Glomerular endothelial cell (primary cell): ENCODE measurements at regions not wholly inside any gene's neighbourhood (a gene's known extent, or its start where the extent isn't known, plus 50 kb on each side); places are given as distances from the start of the nearest gene placed in this dataset.
"Not testable (repeated sequence)": the region's sequence is repeated elsewhere in the genome, so short reads cannot be mapped to it uniquely, and the experiment has no call there.

Experiments used
- DNase-seq: peaks from one replicate; pipeline ENCODE4 v3.0.0-alpha.2; 2011; ENCODE audit warnings: low read depth, low spot score; ENCODE audit errors: extremely low read depth

GRCh38 chr16:7278636-7279035 lies 54.0 kb upstream of the RBFOX1 start:
- DNase-seq = no peak

GRCh38 chr16:7272567-7273158 lies 60.0 kb upstream of the RBFOX1 start:
- DNase-seq = no peak

GRCh38 chr16:7271486-7271885 lies 61.2 kb upstream of the RBFOX1 start:
- DNase-seq = no peak

- DNase-seq = no peak
Measured at GRCh38 chr16:7270823-7271222, 61.8 kb upstream of the RBFOX1 start.

- no peak for DNase-seq
Measured at GRCh38 chr16:7270006-7270405, 62.6 kb upstream of the RBFOX1 start.

- DNase-seq = no peak
Measured at GRCh38 chr16:7268182-7268581, 64.5 kb upstream of the RBFOX1 start.

- no peak for DNase-seq
Measured at GRCh38 chr16:7257016-7257415, 75.6 kb upstream of the RBFOX1 start.

GRCh38 chr16:7246578-7246977 lies 86.1 kb upstream of the RBFOX1 start:
- DNase-seq = no peak

GRCh38 chr16:7239547-7239946 lies 93.1 kb upstream of the RBFOX1 start:
- no peak for DNase-seq

GRCh38 chr16:7236824-7237410 lies 95.7 kb upstream of the RBFOX1 start:
- DNase-seq = no peak

- no peak for DNase-seq
Measured at GRCh38 chr16:7233975-7234374, 98.7 kb upstream of the RBFOX1 start.

- DNase-seq = no peak
Measured at GRCh38 chr16:7231762-7232161, 100.9 kb upstream of the RBFOX1 start.

- DNase-seq = not testable (repeated sequence)
Measured at GRCh38 chr16:7229433-7230218, 103.0 kb upstream of the RBFOX1 start.

GRCh38 chr16:7227229-7227721 lies 105.4 kb upstream of the RBFOX1 start:
- no peak for DNase-seq

- DNase-seq = no peak
Measured at GRCh38 chr16:7221157-7221556, 111.5 kb upstream of the RBFOX1 start.

- DNase-seq = no peak
Measured at GRCh38 chr16:7218936-7219335, 113.7 kb upstream of the RBFOX1 start.

- DNase-seq = no peak
Measured at GRCh38 chr16:7217797-7218196, 114.8 kb upstream of the RBFOX1 start.

GRCh38 chr16:7216719-7217118 lies 115.9 kb upstream of the RBFOX1 start:
- no peak for DNase-seq

GRCh38 chr16:7211781-7212180 lies 120.9 kb upstream of the RBFOX1 start:
- DNase-seq = no peak

GRCh38 chr16:7209598-7209997 lies 123.0 kb upstream of the RBFOX1 start:
- DNase-seq = no peak

- DNase-seq = no peak
Measured at GRCh38 chr16:7206469-7206868, 126.2 kb upstream of the RBFOX1 start.

- DNase-seq = no peak
Measured at GRCh38 chr16:7200320-7200719, 132.3 kb upstream of the RBFOX1 start.
